ENCODE measurements at regions not wholly inside any gene's neighbourhood (a gene's known extent, or its start where the extent isn't known, plus 50 kb on each side); places are given as distances from the start of the nearest gene placed in this dataset.

GRCh38 chr12:111175396-111176094 is 193.3 kb downstream of the PHETA1 start:
- no peak for DNase-seq (ENCODE audit: low spot score in 2 of 2)
- Histone ChIP-seq H3K27me3 (peaks cover 71% of the 10 kb centered on the region), H3K36me3 (no peaks in the 10 kb centered on the region), H3K4me1 (no peaks in the 10 kb centered on the region), H3K4me3 (no peak overlapping the region), H3K9me3 (no peaks in the 10 kb centered on the region), H3K27ac (no peak overlapping the region)
- WGBS, result 63% methylated on average over 10 of the region's 10 CpGs
- no peak for TF ChIP-seq POLR2A (IDR thresholded peaks at IDR 0.05)

GRCh38 chr12:111174961-111175345 is 193.9 kb downstream of the PHETA1 start:
- Histone ChIP-seq H3K27ac (no peak overlapping the region), H3K4me1 (no peaks in the 10 kb centered on the region), H3K36me3 (no peaks in the 10 kb centered on the region), H3K9me3 (no peaks in the 10 kb centered on the region), H3K27me3 (peaks cover 68% of the 10 kb centered on the region), H3K4me3 (no peak overlapping the region)
- WGBS, result 30% methylated on average over 3 of the region's 3 CpGs
- TF ChIP-seq POLR2A (IDR thresholded peaks at IDR 0.05), result no peak
- no peak for TF ChIP-seq EP300 (IDR thresholded peaks at IDR 0.05)
- no peak for TF ChIP-seq CTCF (IDR thresholded peaks at IDR 0.05)
- TF ChIP-seq POLR2AphosphoS5 (IDR thresholded peaks at IDR 0.05), result no peak
- no peak for DNase-seq (ENCODE audit: low spot score in 2 of 2)

GRCh38 chr12:111174251-111174960 is 194.5 kb downstream of the PHETA1 start:
- Histone ChIP-seq H3K27me3 (peaks cover 68% of the 10 kb centered on the region), H3K4me1 (no peaks in the 10 kb centered on the region), H3K4me3 (no peak overlapping the region), H3K27ac (no peak overlapping the region), H3K36me3 (no peaks in the 10 kb centered on the region), H3K9me3 (no peaks in the 10 kb centered on the region)
- DNase-seq (ENCODE audit: low spot score in 2 of 2), result no peak
- 54% methylated on average over 8 of the region's 8 CpGs for WGBS
- no peak for TF ChIP-seq POLR2AphosphoS5 (IDR thresholded peaks at IDR 0.05)
- TF ChIP-seq EP300 (IDR thresholded peaks at IDR 0.05), result no peak
- TF ChIP-seq CTCF (IDR thresholded peaks at IDR 0.05), result no peak
- no peak for TF ChIP-seq POLR2A (IDR thresholded peaks at IDR 0.05)

- Histone ChIP-seq H3K27me3 (peaks cover 68% of the 10 kb centered on the region), H3K36me3 (no peaks in the 10 kb centered on the region), H3K4me3 (no peak overlapping the region), H3K27ac (no peak overlapping the region), H3K9me3 (no peaks in the 10 kb centered on the region), H3K4me1 (no peaks in the 10 kb centered on the region)
- TF ChIP-seq CTCF (IDR thresholded peaks at IDR 0.05) (no peak), POLR2AphosphoS5 (IDR thresholded peaks at IDR 0.05) (no peak), EP300 (IDR thresholded peaks at IDR 0.05) (no peak), POLR2A (IDR thresholded peaks at IDR 0.05) (no peak)
- DNase-seq (ENCODE audit: low spot score in 2 of 2), result no peak
- WGBS, result 87% methylated on average over 3 of the region's 3 CpGs
These were observed 195.1 kb downstream of the PHETA1 start for GRCh38 chr12:111173836-111174235.

- Histone ChIP-seq H3K4me1 (no peaks in the 10 kb centered on the region), H3K27ac (no peak overlapping the region), H3K27me3 (peaks cover 65% of the 10 kb centered on the region), H3K4me3 (no peak overlapping the region), H3K36me3 (no peaks in the 10 kb centered on the region), H3K9me3 (no peaks in the 10 kb centered on the region)
- TF ChIP-seq POLR2AphosphoS5 (IDR thresholded peaks at IDR 0.05) (no peak), EP300 (IDR thresholded peaks at IDR 0.05) (no peak), POLR2A (IDR thresholded peaks at IDR 0.05) (no peak), CTCF (IDR thresholded peaks at IDR 0.05) (no peak)
- no peak for DNase-seq (ENCODE audit: low spot score in 2 of 2)
- 72% methylated on average over 5 of the region's 5 CpGs for WGBS
These were observed 195.5 kb downstream of the PHETA1 start for GRCh38 chr12:111173391-111173790.
